COLO668 (cell line): ENCODE measurements at regions not wholly inside any gene's neighbourhood (a gene's known extent, or its start where the extent isn't known, plus 50 kb on each side); places are given as distances from the start of the nearest gene placed in this dataset.

Experiments used
- DNase-seq: peaks from one replicate; lab custom pipeline; 2025; ENCODE audit not compliant: unreplicated experiment; lab: John Stamatoyannopoulos, UW

GRCh38 chr16:86087011-86087895 is 188.3 kb downstream of the IRF8 start:
- no peak for DNase-seq

- DNase-seq, result no peak
Measured at GRCh38 chr16:86087896-86088230, 188.9 kb downstream of the IRF8 start.

GRCh38 chr16:86088287-86088686 is 189.3 kb downstream of the IRF8 start:
- no peak for DNase-seq

GRCh38 chr16:86088816-86089215 is 189.9 kb downstream of the IRF8 start:
- DNase-seq, result no peak

GRCh38 chr16:86089334-86089900 is 190.5 kb downstream of the IRF8 start:
- no peak for DNase-seq

- no peak for DNase-seq
Measured at GRCh38 chr16:86089991-86090390, 191.0 kb downstream of the IRF8 start.

- no peak for DNase-seq
Measured at GRCh38 chr16:86090461-86091170, 191.7 kb downstream of the IRF8 start.

- no peak for DNase-seq
Measured at GRCh38 chr16:86091976-86092375, 193.0 kb downstream of the IRF8 start.

- no peak for DNase-seq
Measured at GRCh38 chr16:86092586-86093480, 193.9 kb downstream of the IRF8 start.

GRCh38 chr16:86093801-86094750 is 195.1 kb downstream of the IRF8 start:
- no peak for DNase-seq

GRCh38 chr16:86095131-86095752 is 196.3 kb downstream of the IRF8 start:
- no peak for DNase-seq

GRCh38 chr16:86095906-86096485 is 197.0 kb downstream of the IRF8 start:
- DNase-seq, result no peak

GRCh38 chr16:86096850-86097249 is 197.9 kb downstream of the IRF8 start:
- no peak for DNase-seq

GRCh38 chr16:86099326-86099725 is 200.4 kb downstream of the IRF8 start:
- DNase-seq, result no peak

GRCh38 chr16:86100205-86101136 is 201.5 kb downstream of the IRF8 start:
- no peak for DNase-seq

GRCh38 chr16:86101137-86101896 is 202.4 kb downstream of the IRF8 start:
- no peak for DNase-seq

GRCh38 chr16:86101897-86102157 is 202.9 kb downstream of the IRF8 start:
- no peak for DNase-seq

- no peak for DNase-seq
Measured at GRCh38 chr16:86103320-86103719, 204.4 kb downstream of the IRF8 start.
